ENCODE measurements at regions not wholly inside any gene's neighbourhood (a gene's known extent, or its start where the extent isn't known, plus 50 kb on each side); places are given as distances from the start of the nearest gene placed in this dataset.

- TF ChIP-seq CTCF (IDR thresholded peaks at IDR 0.05): no peak
- TF ChIP-seq POLR2A (IDR thresholded peaks at IDR 0.05): no peak
Measured at GRCh38 chr7:114785496-114785895, 136.4 kb upstream of the MDFIC start.

Data from vagina (tissue), 2 donors.